MCF 10A (cell line): ENCODE measurements at regions not wholly inside any gene's neighbourhood (a gene's known extent, or its start where the extent isn't known, plus 50 kb on each side); places are given as distances from the start of the nearest gene placed in this dataset.

ENCODE experiments used
- BruUV-seq: library from RNA; stranded (reverse); fragments of 400-500 nt; replicated peaks from 2 replicates; lab custom pipeline; 2021; lab: Mats Ljungman, UMichigan
- CTCF ChIA-PET: fragments of 300-600 bp; sonication (Branson Sonifier 250); formaldehyde crosslinking; extraction: SDS; loops from one replicate; lab custom pipeline; 2021; ENCODE audit warnings: antibody characterized with exemption, inconsistent platforms; lab: Yijun Ruan, JAX
- POLR2A ChIA-PET: fragments of 300-600, 350-650 bp; sonication (Branson Sonifier 250); formaldehyde crosslinking; extraction: SDS; loops from one replicate; lab custom pipeline; 2020; ENCODE audit warnings: antibody characterized with exemption, inconsistent platforms; lab: Yijun Ruan, JAX
- DNase-seq: peaks from one replicate; pipeline ENCODE4 v3.0.0-alpha.2; 2018; ENCODE audit not compliant: unreplicated experiment
- H3K27ac Mint-ChIP-seq: one replicate; pipeline ENCODE4 v1.8.0; 2022; ENCODE audit warnings: mild to moderate bottlenecking, low read depth, mixed read lengths; ENCODE audit not compliant: unreplicated experiment
- H3K27me3 Mint-ChIP-seq: one replicate; pipeline ENCODE4 v1.8.0; 2022; ENCODE audit warnings: mixed read lengths; ENCODE audit not compliant: insufficient read depth, unreplicated experiment
- H3K36me3 Mint-ChIP-seq: one replicate; pipeline ENCODE4 v1.8.0; 2022; ENCODE audit warnings: mild to moderate bottlenecking, moderate library complexity, mixed read lengths; ENCODE audit not compliant: insufficient read depth, unreplicated experiment
- H3K4me1 Mint-ChIP-seq: one replicate; pipeline ENCODE4 v1.8.0; 2022; ENCODE audit warnings: mixed read lengths; ENCODE audit not compliant: insufficient read depth, unreplicated experiment
- H3K4me3 Mint-ChIP-seq: one replicate; pipeline ENCODE4 v1.8.0; 2022; ENCODE audit warnings: mild to moderate bottlenecking, moderate library complexity, mixed read lengths; ENCODE audit not compliant: unreplicated experiment
- H3K9me3 Mint-ChIP-seq: one replicate; pipeline ENCODE4 v1.8.0; 2022; ENCODE audit warnings: mixed read lengths; ENCODE audit not compliant: unreplicated experiment
- CTCF ChIP-seq: fragments of 200-600 bp; IDR thresholded peaks from one replicate; pipeline ENCODE4 v1.8.0; 2022; ENCODE audit warnings: antibody characterized with exemption, mild to moderate bottlenecking; ENCODE audit not compliant: unreplicated experiment
- intact Hi-C: fragments of 100-400 bp; cut with micrococcal nuclease; formaldehyde crosslinking; loops from 2 replicates; pipeline ENCODE4 v1.14.1; 2022

GRCh38 chr2:150605664-150606063 lies 118.2 kb upstream of the RND3 start:
- POLR2A ChIA-PET, result interaction anchor here (0.6 kb wide), 1 partner anchor 140 kb away, joined by 3 read pairs; no protein-coding TSS in a partner anchor
- Mint-ChIP-seq H3K27me3 (no peaks in the 10 kb centered on the region), H3K4me1 (peaks cover 15% of the 10 kb centered on the region), H3K27ac (no peak overlapping the region), H3K4me3 (no peak overlapping the region), H3K9me3 (no peaks in the 10 kb centered on the region), H3K36me3 (no peaks in the 10 kb centered on the region)
- intact Hi-C loops, result no loop called here
- BruUV-seq, result no TSS peak
- no peak for DNase-seq
- TF ChIP-seq CTCF, result no peak
- CTCF ChIA-PET, result interaction anchor here (0.6 kb wide), 1 partner anchor 14 kb away, joined by 3 read pairs; no protein-coding TSS in a partner anchor

DNA sequence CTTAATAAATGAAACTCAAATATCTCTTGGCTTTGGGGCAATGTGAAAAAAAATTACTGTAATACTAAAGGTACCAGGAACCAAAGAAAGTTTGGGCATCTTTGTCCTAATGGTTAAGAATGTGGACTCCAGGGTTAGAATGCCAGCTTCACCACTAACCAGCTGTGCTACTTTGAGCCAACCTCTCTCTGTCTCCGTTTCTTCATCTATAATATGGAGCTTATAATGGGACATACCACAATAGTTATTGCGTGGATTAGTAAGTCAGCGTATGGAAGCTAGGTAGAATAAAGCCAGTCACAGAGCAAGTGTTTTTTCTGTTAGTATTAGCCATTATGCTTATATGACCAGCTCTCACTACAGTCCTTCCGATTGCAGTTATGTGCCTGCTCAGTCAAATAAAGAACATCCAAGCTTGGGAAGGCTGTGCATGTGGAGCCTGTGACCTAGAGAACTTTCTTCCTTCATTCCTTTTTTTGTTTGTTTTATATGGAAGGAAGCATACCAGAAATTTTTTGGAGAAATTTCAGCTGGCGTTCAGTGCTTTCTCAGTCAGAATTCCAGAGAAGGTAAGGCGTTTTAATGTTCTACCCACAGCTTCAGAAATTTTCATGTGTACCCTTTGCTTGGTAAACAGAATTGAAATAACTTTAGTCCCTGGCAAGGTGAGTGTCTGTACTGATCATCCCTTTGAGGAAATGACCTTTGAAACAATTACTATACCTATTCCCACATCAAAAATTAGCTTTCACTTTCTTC lies 114.0 kb upstream of the RND3 start:
- intact Hi-C loops, result no loop called here
- Mint-ChIP-seq H3K27ac (peak overlapping the region; percentile 63), H3K4me3 (no peak overlapping the region), H3K27me3 (no peaks in the 10 kb centered on the region), H3K9me3 (no peaks in the 10 kb centered on the region), H3K4me1 (peaks cover 7% of the 10 kb centered on the region), H3K36me3 (peaks cover 7% of the 10 kb centered on the region)
- TF ChIP-seq CTCF, result no peak
- ChIA-PET POLR2A (interaction anchor here (0.5 to 3.2 kb wide), 8 partner anchors 9 to 757 kb away, joined by 3 to 12 read pairs (median 4); no protein-coding TSS in a partner anchor), CTCF (interaction anchor here (0.6 to 3.0 kb wide), 14 partner anchors 9 to 1003 kb away, joined by 3 to 12 read pairs (median 4); no protein-coding TSS in a partner anchor)
- no peak for DNase-seq
- BruUV-seq, result no TSS peak

GRCh38 chr2:150599889-150600288 lies 112.4 kb upstream of the RND3 start:
- intact Hi-C loops, result no loop called here
- H3K4me3 Mint-ChIP-seq, result no peak overlapping the region
- peaks cover 11% of the 10 kb centered on the region for H3K36me3 Mint-ChIP-seq
- no peaks in the 10 kb centered on the region for H3K9me3 Mint-ChIP-seq
- no peak overlapping the region for H3K27ac Mint-ChIP-seq
- H3K27me3 Mint-ChIP-seq, result no peaks in the 10 kb centered on the region
- TF ChIP-seq CTCF, result peak; percentile 23
- H3K4me1 Mint-ChIP-seq, result peaks cover 6% of the 10 kb centered on the region
- CTCF ChIA-PET, result interaction anchor here (0.7 to 3.0 kb wide), 9 partner anchors 11 to 1002 kb away, joined by 3 to 12 read pairs (median 4); no protein-coding TSS in a partner anchor
- POLR2A ChIA-PET, result interaction anchor here (1.3 to 3.2 kb wide), 3 partner anchors 8 to 12 kb away, joined by 3 to 12 read pairs (median 3); no protein-coding TSS in a partner anchor
- no TSS peak for BruUV-seq
- DNase-seq, result no peak

DNA sequence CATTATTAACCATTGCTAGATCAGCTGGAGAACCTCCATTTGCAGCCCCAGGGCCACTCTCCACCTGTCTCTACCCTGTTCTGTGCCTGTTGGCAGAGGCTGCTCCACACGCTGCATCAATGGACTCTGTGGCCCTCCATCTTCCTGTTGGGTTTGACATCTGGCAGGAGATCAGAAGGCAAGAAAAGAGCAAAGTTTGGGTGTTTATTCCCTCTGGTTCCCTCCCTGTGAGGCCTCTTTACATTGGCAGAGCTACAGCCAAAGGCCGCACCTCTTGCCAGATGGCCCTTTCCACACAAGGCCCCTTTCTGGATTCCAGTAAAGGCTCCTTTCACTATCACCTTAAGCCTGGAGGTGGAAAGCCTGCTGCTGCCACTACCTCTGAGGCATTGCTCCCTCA lies 110.9 kb upstream of the RND3 start:
- intact Hi-C loops, result no loop called here
- no peaks in the 10 kb centered on the region for H3K9me3 Mint-ChIP-seq
- peaks cover 6% of the 10 kb centered on the region for H3K4me1 Mint-ChIP-seq
- BruUV-seq, result no TSS peak
- no peak for TF ChIP-seq CTCF
- no peak for DNase-seq
- H3K4me3 Mint-ChIP-seq, result no peak overlapping the region
- H3K27ac Mint-ChIP-seq, result no peak overlapping the region
- ChIA-PET POLR2A (no interaction called here), CTCF (no interaction called here)
- H3K27me3 Mint-ChIP-seq, result no peaks in the 10 kb centered on the region
- H3K36me3 Mint-ChIP-seq, result peaks cover 12% of the 10 kb centered on the region
